Peyer's patch (tissue), 4 donors: ENCODE measurements at regions not wholly inside any gene's neighbourhood (a gene's known extent, or its start where the extent isn't known, plus 50 kb on each side); places are given as distances from the start of the nearest gene placed in this dataset.

Source experiments
- DNase-seq, 3 donors: peaks; one replicate each; pipeline ENCODE4 v3.0.0-alpha.2; 2017 to 2019
- H3K27ac ChIP-seq, 4 donors: fragments of 200-600 bp; sonication (generic); one replicate each; pipeline ENCODE4 v1.5.1; 2016 to 2019
- H3K27me3 ChIP-seq, 2 donors: fragments of 200-600 bp; sonication (generic); one replicate each; pipeline ENCODE4 v1.5.1; 2019
- H3K36me3 ChIP-seq, 3 donors: fragments of 200-600 bp; sonication (generic); one replicate each; pipeline ENCODE4 v1.5.1; 2016 to 2019
- H3K4me1 ChIP-seq, 4 donors: fragments of 200-600 bp; sonication (generic); one replicate each; pipeline ENCODE4 v1.5.1; 2016 to 2019
- H3K4me3 ChIP-seq, 4 donors: fragments of 200-600 bp; sonication (generic); 1 replicate in 3 of 4; 2 replicates in 1 of 4; pipeline ENCODE4 v1.5.1; 2016 to 2019; ENCODE audit warnings: mild to moderate bottlenecking in 1 of 4
- H3K9me3 ChIP-seq, 4 donors: fragments of 200-600 bp; sonication (generic); one replicate each; pipeline ENCODE4 v1.5.1; 2016 to 2019; ENCODE audit warnings: mild to moderate bottlenecking in 1 of 4
- POLR2A ChIP-seq, 2 donors: fragments of 450-650 bp; IDR thresholded peaks; one replicate each; pipeline ENCODE4 v1.5.1; 2017; ENCODE audit warnings: antibody characterized with exemption in 2 of 2, mild to moderate bottlenecking in 2 of 2, moderate library complexity in 2 of 2
- TF ChIP-seq, protein P1 (sequence below), 6 experiments: fragments of 450-650 bp in 4 of 6; fragments of 200-600 bp in 2 of 6; sonication (generic) in 1 of 6; IDR thresholded peaks; one replicate each; pipeline ENCODE4 v1.5.1; 2017 to 2019; ENCODE audit warnings: antibody characterized with exemption in 6 of 6, mild to moderate bottlenecking in 3 of 6, moderate library complexity in 1 of 6

DNA sequence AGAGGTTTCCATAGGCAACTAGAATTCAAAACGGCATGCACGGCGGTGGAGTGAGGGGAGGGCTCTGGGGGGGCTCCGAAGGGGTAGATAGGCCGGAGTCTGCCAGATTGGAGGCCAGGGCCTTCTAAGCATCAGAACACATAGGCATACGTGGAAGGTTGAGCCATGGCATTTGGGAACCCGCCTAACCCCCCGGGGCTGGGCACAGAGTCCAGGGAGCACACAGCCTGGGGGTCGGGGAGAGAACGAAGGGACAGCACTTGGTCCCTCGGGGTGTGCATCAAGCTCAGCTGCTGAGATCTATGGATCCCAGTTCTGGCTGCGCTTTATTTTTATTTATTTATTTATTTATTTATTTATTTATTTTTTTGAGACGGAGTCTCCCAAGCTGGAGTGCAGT lies 89.4 kb upstream of the TNS3 start:
- Histone ChIP-seq H3K27ac (peak overlapping the region in 2 of 4 donors; percentile 79 to 81), H3K27me3 (no peaks in the 10 kb centered on the region), H3K36me3 (no peaks in the 10 kb centered on the region), H3K4me3 (no peak overlapping the region), H3K4me1 (peaks cover 0 to 21% (median 8%) of the 10 kb centered on the region in 4 donors), H3K9me3 (no peaks in the 10 kb centered on the region)
- no peak for TF ChIP-seq POLR2A (IDR thresholded peaks at IDR 0.05)
- TF ChIP-seq, protein P1, sequence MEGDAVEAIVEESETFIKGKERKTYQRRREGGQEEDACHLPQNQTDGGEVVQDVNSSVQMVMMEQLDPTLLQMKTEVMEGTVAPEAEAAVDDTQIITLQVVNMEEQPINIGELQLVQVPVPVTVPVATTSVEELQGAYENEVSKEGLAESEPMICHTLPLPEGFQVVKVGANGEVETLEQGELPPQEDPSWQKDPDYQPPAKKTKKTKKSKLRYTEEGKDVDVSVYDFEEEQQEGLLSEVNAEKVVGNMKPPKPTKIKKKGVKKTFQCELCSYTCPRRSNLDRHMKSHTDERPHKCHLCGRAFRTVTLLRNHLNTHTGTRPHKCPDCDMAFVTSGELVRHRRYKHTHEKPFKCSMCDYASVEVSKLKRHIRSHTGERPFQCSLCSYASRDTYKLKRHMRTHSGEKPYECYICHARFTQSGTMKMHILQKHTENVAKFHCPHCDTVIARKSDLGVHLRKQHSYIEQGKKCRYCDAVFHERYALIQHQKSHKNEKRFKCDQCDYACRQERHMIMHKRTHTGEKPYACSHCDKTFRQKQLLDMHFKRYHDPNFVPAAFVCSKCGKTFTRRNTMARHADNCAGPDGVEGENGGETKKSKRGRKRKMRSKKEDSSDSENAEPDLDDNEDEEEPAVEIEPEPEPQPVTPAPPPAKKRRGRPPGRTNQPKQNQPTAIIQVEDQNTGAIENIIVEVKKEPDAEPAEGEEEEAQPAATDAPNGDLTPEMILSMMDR (IDR thresholded peaks at IDR 0.05) = no peak
- DNase-seq = no peak

DNA sequence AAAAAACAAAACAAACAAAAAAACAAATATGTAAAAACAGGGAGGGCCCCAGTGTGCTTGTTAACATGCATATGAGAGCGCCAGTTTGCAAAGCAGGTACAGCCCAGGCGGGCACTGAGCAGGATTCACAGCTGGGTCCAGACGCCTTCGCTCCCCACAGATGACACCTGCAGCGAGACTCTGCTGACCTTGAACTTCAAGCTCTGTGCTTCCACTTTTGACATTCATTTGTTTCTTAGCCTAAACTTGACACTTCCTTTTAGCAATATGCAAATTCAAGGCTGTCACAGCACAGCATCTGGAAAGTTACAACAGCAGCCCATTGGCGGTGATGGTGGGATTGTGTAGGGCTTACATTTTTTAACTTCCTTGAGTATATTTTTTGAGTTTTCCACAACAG lies 88.8 kb upstream of the TNS3 start:
- DNase-seq = peak in 2 of 3 donors; percentile 84 to 90
- peaks cover 0 to 21% (median 8%) of the 10 kb centered on the region in 4 donors for H3K4me1 ChIP-seq
- TF ChIP-seq, protein P1 (IDR thresholded peaks at IDR 0.05) = no peak
- TF ChIP-seq POLR2A (IDR thresholded peaks at IDR 0.05) = no peak
- H3K36me3 ChIP-seq = no peaks in the 10 kb centered on the region
- H3K27me3 ChIP-seq = no peaks in the 10 kb centered on the region
- H3K4me3 ChIP-seq = no peak overlapping the region
- no peaks in the 10 kb centered on the region for H3K9me3 ChIP-seq
- H3K27ac ChIP-seq = peak overlapping the region in 2 of 4 donors; percentile 79 to 81

DNA sequence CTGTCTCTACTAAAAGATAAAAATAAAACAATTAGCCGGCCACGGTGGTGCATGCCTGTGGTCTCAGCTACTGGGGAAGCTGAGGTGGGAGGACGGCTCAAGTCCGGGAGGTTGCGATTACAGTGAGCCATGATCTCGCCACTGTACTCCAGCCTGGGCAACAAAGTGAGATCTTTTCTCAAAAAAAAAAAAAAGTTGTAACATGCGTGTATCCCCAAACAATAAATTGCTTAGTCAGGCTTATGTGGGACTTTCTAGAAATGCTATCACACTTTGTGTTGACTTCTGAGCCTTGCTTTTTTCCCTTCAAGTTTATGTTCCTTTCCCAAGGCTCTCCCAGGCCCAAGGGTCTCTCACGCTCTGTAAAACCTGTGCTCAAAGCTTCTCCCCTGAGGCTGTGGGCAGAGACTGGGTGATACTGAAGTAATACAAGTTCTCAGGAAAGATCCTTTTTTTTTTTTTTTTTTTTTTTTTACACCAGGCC lies 88.0 kb upstream of the TNS3 start:
- no peak for DNase-seq
- Histone ChIP-seq H3K4me1 (peaks cover 0 to 21% (median 8%) of the 10 kb centered on the region in 4 donors), H3K27me3 (no peaks in the 10 kb centered on the region), H3K9me3 (no peaks in the 10 kb centered on the region), H3K27ac (peak overlapping the region; percentile 52 to 81 (median 68)), H3K36me3 (no peaks in the 10 kb centered on the region), H3K4me3 (no peak overlapping the region)
- TF ChIP-seq, protein P1 (IDR thresholded peaks at IDR 0.05) = no peak

DNA sequence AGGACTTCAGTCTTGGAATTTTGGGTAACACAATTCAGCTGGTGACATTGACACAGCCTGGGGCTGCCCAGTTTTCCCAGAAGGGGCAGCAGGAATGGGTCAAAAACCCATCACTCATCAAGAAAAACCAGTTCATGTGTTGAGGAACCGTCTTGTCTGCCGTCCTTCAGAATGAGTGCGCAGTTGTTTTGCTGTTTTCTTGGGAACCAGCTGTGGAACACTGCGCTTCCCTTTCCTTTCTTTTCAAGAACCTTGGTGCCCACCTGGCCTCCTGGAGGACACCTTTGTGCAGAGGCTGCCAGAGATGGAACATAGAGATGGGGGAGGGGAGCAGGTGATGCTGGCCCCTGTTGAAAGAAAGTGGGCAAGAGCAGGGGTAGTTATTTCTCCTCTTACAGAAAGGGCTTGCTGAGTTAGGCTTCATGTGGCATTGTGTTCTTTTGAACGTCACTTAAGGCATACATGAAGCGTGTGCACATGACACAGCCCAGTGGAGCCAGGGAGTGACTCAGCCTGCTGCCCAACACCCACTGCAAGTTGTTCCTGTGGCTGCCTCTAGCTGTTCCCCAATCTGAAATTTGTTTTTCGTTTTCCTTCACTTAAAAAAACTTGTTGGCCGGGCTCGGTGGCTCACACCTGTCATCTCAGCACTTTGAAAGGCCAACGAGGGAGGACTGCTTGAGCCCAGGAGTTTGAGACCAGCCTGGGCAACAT lies 87.4 kb upstream of the TNS3 start:
- DNase-seq = peak in 2 of 3 donors; percentile 88 to 91
- Histone ChIP-seq H3K27me3 (no peaks in the 10 kb centered on the region), H3K36me3 (no peaks in the 10 kb centered on the region), H3K27ac (peak overlapping the region; percentile 52 to 81 (median 68)), H3K4me1 (peaks cover 0 to 21% (median 8%) of the 10 kb centered on the region in 4 donors), H3K9me3 (no peaks in the 10 kb centered on the region), H3K4me3 (no peak overlapping the region)
- TF ChIP-seq POLR2A (IDR thresholded peaks at IDR 0.05) = no peak
- TF ChIP-seq, protein P1 (IDR thresholded peaks at IDR 0.05) = no peak

DNA sequence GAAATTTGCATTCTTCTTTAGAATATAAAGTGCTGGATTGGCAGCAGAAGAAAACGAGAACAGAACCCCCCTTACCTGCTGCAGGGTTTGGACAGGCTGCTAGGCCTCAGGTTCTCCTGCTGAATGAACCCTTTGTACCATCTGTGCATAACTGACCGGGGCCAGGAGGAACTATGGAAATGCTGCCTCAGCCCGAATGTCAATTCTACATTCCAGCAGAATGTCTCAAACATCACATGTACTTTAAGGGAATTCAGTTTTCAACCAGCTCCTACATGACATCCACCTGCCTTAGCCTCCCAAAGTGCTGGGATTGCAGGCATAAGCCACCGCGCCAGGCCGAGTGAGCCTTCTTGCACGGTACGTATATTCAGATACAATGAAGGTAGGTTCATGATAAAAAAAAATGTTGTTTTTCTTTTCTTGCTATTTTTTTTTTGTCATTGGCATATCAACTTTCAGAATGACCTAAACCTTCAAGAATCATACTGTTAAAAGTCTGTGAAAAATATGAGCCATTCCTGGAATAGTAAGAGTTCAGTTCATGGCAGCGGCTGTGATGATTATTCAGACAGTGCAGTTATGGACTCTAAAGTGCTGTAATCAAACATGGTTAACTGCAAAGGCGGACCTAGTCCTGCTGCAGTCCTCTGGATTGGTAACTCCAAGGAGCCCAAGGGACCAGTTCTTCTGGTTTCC lies 84.4 kb upstream of the TNS3 start:
- no peak overlapping the region for H3K4me3 ChIP-seq
- no peaks in the 10 kb centered on the region for H3K9me3 ChIP-seq
- no peak overlapping the region for H3K27ac ChIP-seq
- no peak for TF ChIP-seq POLR2A (IDR thresholded peaks at IDR 0.05)
- TF ChIP-seq, protein P1 (IDR thresholded peaks at IDR 0.05) = no peak
- H3K36me3 ChIP-seq = no peaks in the 10 kb centered on the region
- H3K27me3 ChIP-seq = no peaks in the 10 kb centered on the region
- H3K4me1 ChIP-seq = peaks cover 0 to 14% (median 4%) of the 10 kb centered on the region in 4 donors
- DNase-seq = no peak
